Activated T-helper 2 cell treated with anti-CD3 and anti-CD28 coated beads, Interferon-gamma antibody, Interleukin-2, Interleukin-4, amounts not matched to agents 10 μg/mL and 5 μg/mL and 100 μg/mL, durations not matched to agents 14 hours and 24 hours and 36 hours (primary cell): ENCODE measurements at regions not wholly inside any gene's neighbourhood (a gene's known extent, or its start where the extent isn't known, plus 50 kb on each side); places are given as distances from the start of the nearest gene placed in this dataset.

Experiments
- DNase-seq: peaks from one replicate; pipeline ENCODE4 v3.0.0; 2021; ENCODE audit warnings: low spot score
- H3K27ac Mint-ChIP-seq: one replicate; pipeline ENCODE4 v1.8.0; 2021; ENCODE audit warnings: mixed read lengths
- H3K27me3 Mint-ChIP-seq: one replicate; pipeline ENCODE4 v1.8.0; 2021; ENCODE audit warnings: low read depth, mixed read lengths
- H3K36me3 Mint-ChIP-seq: one replicate; pipeline ENCODE4 v1.8.0; 2021; ENCODE audit warnings: low read depth, mixed read lengths
- H3K4me1 Mint-ChIP-seq: one replicate; pipeline ENCODE4 v1.8.0; 2021; ENCODE audit warnings: low read depth, mixed read lengths
- H3K4me3 Mint-ChIP-seq: one replicate; pipeline ENCODE4 v1.8.0; 2021; ENCODE audit warnings: low read depth, mild to moderate bottlenecking, moderate library complexity, mixed read lengths
- H3K9me3 Mint-ChIP-seq: one replicate; pipeline ENCODE4 v1.8.0; 2021; ENCODE audit warnings: mixed read lengths
- intact Hi-C: fragments of 100-400 bp; cut with micrococcal nuclease; formaldehyde crosslinking; loops from one replicate; pipeline ENCODE4 v1.15.1; 2023

DNA sequence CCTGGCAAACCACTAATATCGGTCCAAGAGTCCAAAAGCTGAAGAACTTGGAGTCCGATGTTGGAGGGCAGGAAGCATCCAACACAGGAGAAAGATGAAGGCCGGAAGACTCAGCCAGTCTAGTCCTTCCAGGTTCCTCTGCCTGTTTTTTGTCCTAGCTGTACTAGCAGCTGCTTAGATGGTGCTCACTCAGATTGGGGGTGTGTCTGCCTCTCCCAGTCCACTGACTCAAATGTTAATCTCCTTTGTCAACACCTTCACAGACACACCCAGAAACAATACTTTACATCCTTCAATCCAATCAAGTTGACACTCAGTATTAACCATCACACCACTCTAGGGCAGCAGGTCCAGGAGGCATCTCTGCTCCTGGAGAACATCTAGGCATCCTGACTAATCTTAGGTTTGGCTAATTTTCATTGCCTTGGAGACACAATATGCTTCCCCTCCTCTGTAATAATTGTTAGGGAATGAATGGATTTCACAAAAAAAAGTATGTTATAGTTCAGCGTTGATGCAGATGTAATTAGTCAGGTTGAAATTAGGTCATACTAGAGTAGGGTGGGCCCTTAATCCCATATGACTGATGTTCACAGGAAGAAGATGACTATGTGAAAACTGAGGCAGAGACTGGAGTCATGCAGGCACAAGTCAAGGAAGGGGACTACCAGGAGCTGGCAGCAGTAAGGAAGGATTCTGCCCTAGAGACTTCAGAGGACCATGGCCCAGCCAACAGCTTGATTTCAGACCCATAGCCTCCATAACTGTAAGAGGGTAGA is 183.4 kb downstream of the RBM26 start:
- no peaks in the 10 kb centered on the region for H3K4me1 Mint-ChIP-seq
- no peak for DNase-seq
- H3K27ac Mint-ChIP-seq = no peak overlapping the region
- no peak overlapping the region for H3K4me3 Mint-ChIP-seq
- no peaks in the 10 kb centered on the region for H3K9me3 Mint-ChIP-seq
- peaks cover 31% of the 10 kb centered on the region for H3K27me3 Mint-ChIP-seq
- H3K36me3 Mint-ChIP-seq = no peaks in the 10 kb centered on the region
- intact Hi-C loops = no loop called here

DNA sequence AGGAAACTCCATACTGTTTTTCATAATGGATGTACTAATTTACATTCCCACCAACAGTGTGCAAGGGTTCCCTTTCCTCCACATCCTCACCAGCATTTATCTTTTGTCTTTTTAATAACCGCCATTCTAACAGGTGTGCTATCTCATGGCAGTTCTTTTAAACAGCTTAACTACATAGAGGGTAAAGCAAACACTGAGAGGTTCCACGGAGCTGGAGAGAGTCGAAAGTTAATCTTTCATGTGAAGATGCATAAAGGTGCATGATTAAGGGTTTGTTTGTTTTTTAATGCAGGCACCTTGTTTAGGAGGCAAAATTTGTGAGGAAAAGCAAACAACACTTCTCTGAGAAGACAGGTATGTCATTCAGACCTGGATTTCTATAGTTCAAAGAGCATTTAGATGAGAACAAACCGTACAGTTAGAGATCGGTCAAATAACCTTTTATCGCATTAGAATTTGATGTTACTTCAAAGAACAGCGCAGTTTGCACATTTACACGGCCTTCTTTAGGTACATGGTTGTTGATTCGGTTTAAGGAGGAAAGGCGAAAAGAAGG is 193.9 kb downstream of the RBM26 start:
- intact Hi-C loops = no loop called here
- no peak overlapping the region for H3K4me3 Mint-ChIP-seq
- H3K36me3 Mint-ChIP-seq = no peaks in the 10 kb centered on the region
- peaks cover 38% of the 10 kb centered on the region for H3K27me3 Mint-ChIP-seq
- no peaks in the 10 kb centered on the region for H3K9me3 Mint-ChIP-seq
- H3K4me1 Mint-ChIP-seq = no peaks in the 10 kb centered on the region
- no peak overlapping the region for H3K27ac Mint-ChIP-seq
- no peak for DNase-seq

DNA sequence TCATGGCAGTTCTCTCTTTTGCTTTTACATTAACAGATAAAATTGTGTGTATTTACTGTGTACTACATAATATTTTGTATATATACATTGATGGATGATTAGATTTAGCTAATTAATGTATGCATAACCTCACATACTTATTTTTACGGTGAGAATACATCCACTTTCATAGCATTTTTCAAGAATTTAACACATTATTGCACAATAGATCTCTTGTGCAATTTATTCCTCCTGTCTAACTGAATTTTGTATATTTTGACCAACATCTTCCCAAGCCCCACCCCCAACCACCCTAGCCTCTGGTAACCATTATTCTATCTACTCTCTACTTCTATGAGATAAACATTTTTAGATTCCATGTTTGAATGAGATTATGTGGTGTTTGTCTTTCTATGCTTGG is 194.7 kb downstream of the RBM26 start:
- DNase-seq = no peak
- intact Hi-C loops = no loop called here
- H3K4me1 Mint-ChIP-seq = no peaks in the 10 kb centered on the region

DNA sequence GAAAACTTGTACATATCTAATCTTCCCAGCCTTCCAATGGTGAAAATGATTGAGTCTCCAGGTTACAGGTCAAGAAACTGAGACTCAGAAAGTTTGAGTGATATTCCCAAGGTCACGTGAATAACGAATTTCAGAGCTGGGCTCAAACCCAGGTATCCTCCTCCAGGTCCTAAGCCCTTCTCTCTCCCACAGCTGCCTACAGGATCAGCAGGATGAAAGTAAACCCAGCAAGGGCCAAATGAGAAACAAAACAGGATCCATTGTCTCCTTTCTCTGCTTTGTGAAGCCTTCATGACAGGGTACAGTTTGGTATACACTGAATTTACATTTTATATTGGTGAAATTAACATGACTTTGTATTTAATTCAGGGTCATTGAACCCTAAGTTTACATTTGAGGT is 208.1 kb downstream of the RBM26 start:
- no peak overlapping the region for H3K27ac Mint-ChIP-seq
- DNase-seq = no peak
- peaks cover 5% of the 10 kb centered on the region for H3K36me3 Mint-ChIP-seq
- H3K4me1 Mint-ChIP-seq = peaks cover 34% of the 10 kb centered on the region
- H3K4me3 Mint-ChIP-seq = no peak overlapping the region
- peaks cover 16% of the 10 kb centered on the region for H3K27me3 Mint-ChIP-seq
- intact Hi-C loops = loop anchor here (5.0 to 10.0 kb wide), 4 partner anchors 34 to 1873 kb away; partner anchors contain the start of genes MYCBP2 and OBI1
- peaks cover 13% of the 10 kb centered on the region for H3K9me3 Mint-ChIP-seq

More for the DNA sequence above, 194.7 kb downstream of the RBM26 start:
- no peaks in the 10 kb centered on the region for H3K36me3 Mint-ChIP-seq
- H3K4me3 Mint-ChIP-seq = no peak overlapping the region
- H3K27me3 Mint-ChIP-seq = peaks cover 33% of the 10 kb centered on the region
- H3K27ac Mint-ChIP-seq = no peak overlapping the region
- no peaks in the 10 kb centered on the region for H3K9me3 Mint-ChIP-seq

DNA sequence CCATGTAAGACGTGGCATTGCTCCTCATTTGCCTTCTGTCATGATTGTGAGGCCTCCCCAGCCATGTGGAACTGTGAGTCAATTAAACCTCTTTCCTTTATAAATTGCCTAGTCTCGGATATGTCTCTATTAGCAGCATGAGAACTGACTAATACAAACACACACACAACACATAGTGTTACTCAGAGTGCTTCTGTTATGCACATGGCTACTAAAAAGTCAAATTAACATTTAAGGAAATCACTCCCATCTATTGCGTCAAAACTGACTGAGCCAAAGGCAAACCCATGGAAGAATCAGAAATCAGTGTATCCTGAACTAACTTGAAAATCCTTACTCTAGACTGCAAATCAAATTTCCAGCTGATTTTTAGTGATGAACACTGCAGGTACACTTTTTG is 209.2 kb downstream of the RBM26 start:
- intact Hi-C loops = loop anchor here (5.0 to 10.0 kb wide), 4 partner anchors 35 to 1872 kb away; partner anchors contain the start of genes MYCBP2 and OBI1
- H3K4me3 Mint-ChIP-seq = no peak overlapping the region
- peaks cover 17% of the 10 kb centered on the region for H3K27me3 Mint-ChIP-seq
- no peak for DNase-seq
- H3K9me3 Mint-ChIP-seq = peaks cover 13% of the 10 kb centered on the region
- peaks cover 5% of the 10 kb centered on the region for H3K36me3 Mint-ChIP-seq
- no peak overlapping the region for H3K27ac Mint-ChIP-seq
- H3K4me1 Mint-ChIP-seq = peaks cover 43% of the 10 kb centered on the region

DNA sequence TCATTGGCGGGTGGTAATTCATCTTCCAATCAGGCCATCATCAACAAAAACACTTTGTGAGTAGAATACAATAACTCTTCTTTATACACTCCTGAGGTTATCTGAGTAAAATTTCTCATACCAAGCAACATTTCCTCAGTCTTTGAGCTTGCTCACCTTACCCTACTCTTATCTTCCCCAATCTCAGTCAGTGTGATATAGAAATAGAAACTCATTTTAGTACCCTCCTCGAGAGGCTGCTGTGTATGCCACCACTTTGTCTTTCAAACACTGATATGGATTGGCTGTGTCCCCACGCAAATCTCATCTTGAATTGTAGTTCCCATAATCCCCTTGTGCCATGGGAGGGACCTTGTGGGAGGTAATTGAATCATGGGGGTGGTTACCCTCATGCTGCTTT is 209.7 kb downstream of the RBM26 start:
- peaks cover 45% of the 10 kb centered on the region for H3K4me1 Mint-ChIP-seq
- H3K4me3 Mint-ChIP-seq = no peak overlapping the region
- H3K27me3 Mint-ChIP-seq = peaks cover 13% of the 10 kb centered on the region
- no peak for DNase-seq
- peaks cover 5% of the 10 kb centered on the region for H3K36me3 Mint-ChIP-seq
- intact Hi-C loops = loop anchor here (5.0 to 10.0 kb wide), 4 partner anchors 36 to 1872 kb away; partner anchors contain the start of genes MYCBP2 and OBI1
- no peak overlapping the region for H3K27ac Mint-ChIP-seq
- peaks cover 13% of the 10 kb centered on the region for H3K9me3 Mint-ChIP-seq

DNA sequence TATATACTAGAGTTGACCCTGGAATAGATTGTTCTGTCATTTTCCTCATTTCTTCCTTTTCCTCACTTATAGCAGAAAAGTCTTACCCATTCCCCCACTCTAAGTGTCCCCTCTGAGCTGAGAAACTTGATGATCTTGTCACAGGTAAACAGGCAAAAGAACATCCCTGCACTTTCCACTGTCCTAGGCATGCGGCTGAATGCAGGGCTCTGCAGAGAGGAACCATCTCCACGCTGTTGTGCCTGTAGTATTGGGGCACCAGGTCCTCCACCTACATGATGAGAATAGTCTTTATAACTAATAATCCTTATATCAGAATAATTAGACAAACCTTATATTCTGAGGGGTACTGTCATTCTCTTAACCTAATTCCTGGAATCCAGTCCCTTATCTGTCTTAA is 211.3 kb downstream of the RBM26 start:
- no peak for DNase-seq
- H3K27ac Mint-ChIP-seq = no peak overlapping the region
- H3K4me3 Mint-ChIP-seq = no peak overlapping the region
- H3K4me1 Mint-ChIP-seq = peaks cover 51% of the 10 kb centered on the region
- peaks cover 13% of the 10 kb centered on the region for H3K9me3 Mint-ChIP-seq
- H3K27me3 Mint-ChIP-seq = peaks cover 11% of the 10 kb centered on the region
- intact Hi-C loops = loop anchor here (1.0 to 10.0 kb wide), 5 partner anchors 38 to 1870 kb away; partner anchors contain the start of genes MYCBP2 and OBI1
- peaks cover 5% of the 10 kb centered on the region for H3K36me3 Mint-ChIP-seq

DNA sequence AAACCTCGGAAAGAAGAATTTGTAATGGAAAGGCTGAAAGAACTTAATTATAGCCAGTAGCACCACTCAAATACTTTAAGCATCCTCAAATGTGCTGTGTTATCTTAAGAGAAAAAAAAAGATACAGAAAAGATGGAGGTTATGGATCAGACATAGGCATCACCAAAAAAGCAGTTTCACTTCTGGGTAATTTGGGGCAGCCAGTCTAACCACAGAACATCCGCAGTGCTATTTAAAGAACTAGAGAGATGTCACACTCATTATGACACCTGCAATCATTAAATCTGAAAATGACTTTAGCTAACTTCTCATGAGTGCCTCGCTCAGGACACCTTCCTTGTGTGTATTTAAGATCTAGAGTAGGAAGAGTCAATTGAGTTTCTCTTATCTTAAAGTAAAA is 211.8 kb downstream of the RBM26 start:
- H3K27ac Mint-ChIP-seq = no peak overlapping the region
- H3K4me3 Mint-ChIP-seq = no peak overlapping the region

DNA sequence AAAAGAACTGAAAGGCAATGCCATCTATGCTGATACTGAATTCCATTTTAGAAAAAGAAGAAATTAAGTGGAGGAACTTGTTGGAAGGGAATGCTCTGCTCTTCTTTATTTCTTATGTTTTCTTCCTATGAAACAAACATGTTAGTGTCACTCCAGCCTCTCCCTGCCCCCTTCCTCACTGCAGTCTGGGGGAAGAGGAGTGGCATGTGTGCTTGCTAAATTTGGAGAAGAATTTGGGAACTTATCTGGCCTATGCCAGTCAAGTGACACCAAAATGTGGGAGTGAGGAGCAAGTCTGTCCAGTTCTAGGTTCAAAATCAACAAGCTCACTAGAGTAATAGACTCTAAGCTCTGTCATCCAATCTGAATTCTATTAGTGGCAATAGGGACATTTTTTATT is 214.6 kb downstream of the RBM26 start:
- Mint-ChIP-seq H3K9me3 (peaks cover 7% of the 10 kb centered on the region), H3K4me3 (no peak overlapping the region), H3K4me1 (peaks cover 46% of the 10 kb centered on the region), H3K27ac (no peak overlapping the region), H3K27me3 (peaks cover 31% of the 10 kb centered on the region), H3K36me3 (peaks cover 2% of the 10 kb centered on the region)
- no peak for DNase-seq
- intact Hi-C loops = loop anchor here (10.0 kb wide), 3 partner anchors 333 to 1867 kb away; partner anchors contain the start of genes MYCBP2 and OBI1

More for the DNA sequence above, 211.8 kb downstream of the RBM26 start:
- Mint-ChIP-seq H3K9me3 (peaks cover 13% of the 10 kb centered on the region), H3K4me1 (peaks cover 51% of the 10 kb centered on the region), H3K36me3 (peaks cover 5% of the 10 kb centered on the region), H3K27me3 (peaks cover 15% of the 10 kb centered on the region)
- intact Hi-C loops = loop anchor here (1.0 to 10.0 kb wide), 4 partner anchors 199 to 1869 kb away; partner anchors contain the start of genes MYCBP2 and OBI1
- DNase-seq = peak; percentile 63

DNA sequence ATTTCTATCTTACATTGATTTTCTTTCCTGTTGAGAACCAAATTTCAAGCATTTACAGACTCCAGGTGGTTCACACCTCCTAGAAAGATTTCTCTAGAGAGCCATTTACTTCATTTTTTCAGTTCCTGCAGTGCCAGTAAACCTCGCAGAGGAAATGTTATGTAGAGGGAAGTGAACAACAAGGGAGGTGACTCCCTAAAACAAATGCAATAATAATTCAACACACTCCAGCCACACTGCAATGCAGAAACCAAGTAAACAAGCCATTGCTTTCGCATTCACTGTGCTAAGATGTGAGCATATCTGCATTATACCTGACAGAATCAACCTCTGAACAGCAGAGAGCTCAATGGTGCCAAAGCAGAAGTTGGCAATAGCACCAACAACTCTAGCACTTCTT is 215.1 kb downstream of the RBM26 start:
- DNase-seq = no peak
- peaks cover 33% of the 10 kb centered on the region for H3K27me3 Mint-ChIP-seq
- H3K4me1 Mint-ChIP-seq = peaks cover 40% of the 10 kb centered on the region
- H3K27ac Mint-ChIP-seq = no peak overlapping the region
- no peaks in the 10 kb centered on the region for H3K36me3 Mint-ChIP-seq
- peaks cover 2% of the 10 kb centered on the region for H3K9me3 Mint-ChIP-seq
- intact Hi-C loops = loop anchor here (10.0 kb wide), 3 partner anchors 334 to 1866 kb away; partner anchors contain the start of genes MYCBP2 and OBI1
- no peak overlapping the region for H3K4me3 Mint-ChIP-seq

DNA sequence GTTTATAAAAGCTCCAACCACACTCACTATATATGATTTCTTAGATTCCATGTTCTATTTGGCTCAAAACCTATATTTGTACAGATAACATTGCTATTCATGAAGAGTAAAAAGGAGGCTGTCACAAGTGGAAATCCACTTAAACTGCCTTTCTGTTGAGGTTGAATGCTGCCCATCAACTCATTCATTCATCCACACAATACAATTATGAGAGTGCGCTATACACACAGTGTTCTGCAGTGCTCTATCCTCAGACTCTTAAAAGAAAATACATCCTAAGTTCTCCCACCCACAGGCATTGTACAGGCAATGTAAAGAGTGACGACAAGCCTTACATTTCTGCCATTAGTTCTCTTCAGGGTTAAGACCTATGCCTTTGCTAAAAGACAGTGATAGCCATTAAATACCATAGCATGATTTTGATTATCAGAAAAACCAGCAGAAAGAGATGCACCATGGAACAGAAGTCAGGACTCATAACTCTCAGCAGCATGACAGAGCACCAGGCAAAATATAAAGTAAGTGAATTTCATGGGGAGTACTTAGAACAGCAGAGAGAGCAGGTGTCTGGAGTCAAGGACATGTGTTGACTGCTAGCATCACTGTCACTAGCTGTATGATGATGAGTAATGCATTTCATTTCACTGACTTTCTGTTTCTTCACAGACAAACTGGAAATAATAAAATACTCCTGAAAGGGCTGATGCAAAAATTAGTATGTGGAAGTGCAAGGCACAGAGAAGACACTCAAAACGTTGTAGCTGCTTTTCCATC is 218.0 kb downstream of the RBM26 start:
- DNase-seq = no peak
- H3K9me3 Mint-ChIP-seq = no peaks in the 10 kb centered on the region
- peaks cover 18% of the 10 kb centered on the region for H3K4me1 Mint-ChIP-seq
- H3K36me3 Mint-ChIP-seq = no peaks in the 10 kb centered on the region
- H3K27me3 Mint-ChIP-seq = peaks cover 40% of the 10 kb centered on the region
- no peak overlapping the region for H3K4me3 Mint-ChIP-seq
- intact Hi-C loops = no loop called here
- no peak overlapping the region for H3K27ac Mint-ChIP-seq

DNA sequence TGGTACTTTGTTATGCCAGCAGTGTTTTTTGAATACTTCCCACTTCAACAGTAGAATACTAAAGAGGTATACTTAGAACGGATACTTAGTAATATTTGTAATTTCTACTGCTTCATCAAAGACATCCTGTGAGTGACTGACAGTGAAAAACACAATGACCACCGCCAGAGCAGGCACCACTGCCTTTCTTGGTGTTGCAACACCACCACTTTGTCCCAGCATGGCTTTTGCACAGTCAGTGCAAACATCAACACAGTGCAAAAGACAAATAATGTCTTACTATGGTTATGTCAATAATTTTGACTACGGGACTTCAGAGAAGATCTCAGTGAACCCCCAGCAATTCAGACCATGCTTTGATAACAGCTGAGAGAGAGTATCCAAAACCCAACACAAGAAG is 220.5 kb downstream of the RBM26 start:
- Mint-ChIP-seq H3K4me1 (no peaks in the 10 kb centered on the region), H3K36me3 (no peaks in the 10 kb centered on the region), H3K4me3 (no peak overlapping the region), H3K27ac (no peak overlapping the region), H3K9me3 (no peaks in the 10 kb centered on the region), H3K27me3 (peaks cover 37% of the 10 kb centered on the region)
- no peak for DNase-seq
- intact Hi-C loops = no loop called here
